Mesenchymal stem cell (in vitro differentiated cells and primary cell): ENCODE measurements at regions not wholly inside any gene's neighbourhood (a gene's known extent, or its start where the extent isn't known, plus 50 kb on each side); places are given as distances from the start of the nearest gene placed in this dataset.
A peak's percentile ranks its signal among the peaks of the same experiment; 100 is the strongest.

Experiments
- DNase-seq: peaks from one replicate; pipeline ENCODE4 v3.0.0-alpha.2; 2013
- H2AFZ ChIP-seq: one replicate; pipeline ENCODE4 v1.6.1; 2013; ENCODE audit warnings: low read depth, mild to moderate bottlenecking, control low read depth, inconsistent platforms, low read length, moderate library complexity
- H2AK5ac ChIP-seq: 2 replicates; pipeline ENCODE4 v1.6.1; 2013; ENCODE audit warnings: low read length, moderate library complexity, mild to moderate bottlenecking, inconsistent platforms; ENCODE audit not compliant: severe bottlenecking
- H2BK120ac ChIP-seq: one replicate; pipeline ENCODE4 v1.6.1; 2013; ENCODE audit warnings: low read depth, mild to moderate bottlenecking, inconsistent platforms, low read length, moderate library complexity
- H2BK12ac ChIP-seq, 2 experiments: one replicate each; pipeline ENCODE4 v1.6.1; 2013; ENCODE audit warnings: inconsistent platforms in 2 of 2, low read length in 2 of 2, mild to moderate bottlenecking in 2 of 2, moderate library complexity in 2 of 2, control low read depth in 1 of 2
- H2BK15ac ChIP-seq: one replicate; pipeline ENCODE4 v1.6.1; 2013; ENCODE audit warnings: mild to moderate bottlenecking, low read depth, inconsistent platforms; ENCODE audit not compliant: poor library complexity, severe bottlenecking
- H2BK5ac ChIP-seq: 2 replicates; pipeline ENCODE4 v1.6.1; 2013; ENCODE audit warnings: low read depth, mild to moderate bottlenecking, low read length, control low read depth, inconsistent platforms; ENCODE audit not compliant: poor library complexity, severe bottlenecking
- H3K14ac ChIP-seq, 2 experiments: one replicate each; pipeline ENCODE4 v1.6.1; 2013; ENCODE audit warnings: inconsistent platforms in 2 of 2, low read length in 2 of 2, control low read depth in 1 of 2, mild to moderate bottlenecking in 1 of 2, moderate library complexity in 1 of 2
- H3K18ac ChIP-seq, 2 experiments: one replicate each; pipeline ENCODE4 v1.6.1; 2013; ENCODE audit warnings: inconsistent platforms in 2 of 2, low read length in 2 of 2, control low read depth in 1 of 2, low read depth in 1 of 2, mild to moderate bottlenecking in 1 of 2
- H3K23ac ChIP-seq, 2 experiments: one replicate each; pipeline ENCODE4 v1.6.1; 2013; ENCODE audit warnings: inconsistent platforms in 2 of 2, low read length in 2 of 2, mild to moderate bottlenecking in 2 of 2, moderate library complexity in 2 of 2, control low read depth in 1 of 2
- H3K27ac ChIP-seq: 2 replicates; pipeline ENCODE4 v1.5.1; 2013; ENCODE audit warnings: mild to moderate bottlenecking, moderate library complexity, low read length, control low read depth, inconsistent platforms; ENCODE audit not compliant: poor library complexity, severe bottlenecking
- H3K27me3 ChIP-seq, 2 experiments: 2 replicates each; pipeline versions ENCODE4 v1.6.1 to v1.7.0; 2013; ENCODE audit warnings: low read length in 2 of 2, mild to moderate bottlenecking in 2 of 2, moderate library complexity in 2 of 2, control low read depth in 1 of 2, inconsistent platforms in 1 of 2; ENCODE audit not compliant: control insufficient read depth in 1 of 2, insufficient read depth in 1 of 2
- H3K36me3 ChIP-seq, 2 experiments: 2 replicates each; pipeline versions ENCODE4 v1.6.1 to v1.7.0; 2013; ENCODE audit warnings: low read length in 2 of 2, control low read depth in 1 of 2, inconsistent platforms in 1 of 2, low read depth in 1 of 2, mild to moderate bottlenecking in 1 of 2; ENCODE audit not compliant: insufficient read depth in 2 of 2, control insufficient read depth in 1 of 2
- H3K4ac ChIP-seq, 2 experiments: one replicate each; pipeline ENCODE4 v1.6.1; 2013; ENCODE audit warnings: inconsistent platforms in 2 of 2, low read length in 2 of 2, mild to moderate bottlenecking in 2 of 2, moderate library complexity in 2 of 2, control low read depth in 1 of 2, low read depth in 1 of 2
- H3K4me1 ChIP-seq: 2 replicates; pipeline ENCODE4 v1.6.1; 2013; ENCODE audit warnings: low read depth, low read length, control low read depth; ENCODE audit not compliant: control insufficient read depth, insufficient read depth
- H3K4me2 ChIP-seq: 2 replicates; pipeline ENCODE4 v1.6.1; 2013; ENCODE audit warnings: low read length, mild to moderate bottlenecking, inconsistent platforms; ENCODE audit not compliant: poor library complexity, severe bottlenecking
- H3K4me3 ChIP-seq, 2 experiments: 2 replicates each; pipeline versions ENCODE4 v1.5.1 to v1.7.0; 2013; ENCODE audit warnings: low read length in 2 of 2, mild to moderate bottlenecking in 2 of 2, control low read depth in 1 of 2, low read depth in 1 of 2; ENCODE audit not compliant: insufficient read depth in 1 of 2
- H3K79me1 ChIP-seq: replicated peaks from 2 replicates; pipeline ENCODE4 v1.6.1; 2013; ENCODE audit warnings: mild to moderate bottlenecking, control low read depth, low read length, inconsistent platforms; ENCODE audit not compliant: poor library complexity, severe bottlenecking
- H3K9ac ChIP-seq: 2 replicates; pipeline ENCODE4 v1.7.0; 2013; ENCODE audit warnings: mild to moderate bottlenecking, low read length, moderate library complexity
- H3K9me3 ChIP-seq: 2 replicates; pipeline ENCODE4 v1.7.0; 2013; ENCODE audit warnings: mild to moderate bottlenecking, low read length; ENCODE audit not compliant: control insufficient read depth
- H4K8ac ChIP-seq: one replicate; pipeline ENCODE4 v1.6.1; 2013; ENCODE audit warnings: inconsistent platforms, mild to moderate bottlenecking, low read length, moderate library complexity
- H4K91ac ChIP-seq: one replicate; pipeline ENCODE4 v1.6.1; 2013; ENCODE audit warnings: mild to moderate bottlenecking, low read length, inconsistent platforms
- WGBS: methylation state at CpG from one replicate; pipeline ENCODE4 v1.1.7; 2013; ENCODE audit warnings: mixed read lengths; 5-methylcytosine and 5-hydroxymethylcytosine counted together

- H3K4me3 ChIP-seq, result no peak overlapping the region
- no peak overlapping the region for H2BK12ac ChIP-seq
- H2BK15ac ChIP-seq, result no peak overlapping the region
- DNase-seq, result no peak
- H3K27ac ChIP-seq, result no peak overlapping the region
- H2BK120ac ChIP-seq, result no peak overlapping the region
- no peak overlapping the region for H4K8ac ChIP-seq
- H3K4me2 ChIP-seq, result no peak overlapping the region
- no peaks in the 10 kb centered on the region for H3K27me3 ChIP-seq
- H4K91ac ChIP-seq, result no peak overlapping the region
- no peaks in the 10 kb centered on the region for H3K79me1 ChIP-seq
- H3K18ac ChIP-seq, result no peak overlapping the region
- no peak overlapping the region for H2AK5ac ChIP-seq
- H2AFZ ChIP-seq, result no peak overlapping the region
- no peaks in the 10 kb centered on the region for H3K36me3 ChIP-seq
- no peak overlapping the region for H3K14ac ChIP-seq
- H3K23ac ChIP-seq, result no peak overlapping the region
- H3K4me1 ChIP-seq, result no peaks in the 10 kb centered on the region
- H3K4ac ChIP-seq, result no peak overlapping the region
- H3K9me3 ChIP-seq, result no peaks in the 10 kb centered on the region
- H2BK5ac ChIP-seq, result no peak overlapping the region
- H3K9ac ChIP-seq, result no peak overlapping the region
Observed at GRCh38 chr6:97392735-97393134, 109.7 kb upstream of the MMS22L start.

GRCh38 chr6:97394160-97394748 is 111.2 kb upstream of the MMS22L start:
- WGBS, result no CpG with 5 or more reads among the region's 1 CpG

GRCh38 chr6:97396880-97397279 is 113.9 kb upstream of the MMS22L start:
- no CpG with 5 or more reads among the region's 4 CpGs for WGBS

More at GRCh38 chr6:97394160-97394748, 111.2 kb upstream of the MMS22L start:
- Histone ChIP-seq H3K14ac (no peak overlapping the region), H3K9ac (no peak overlapping the region), H2BK12ac (no peak overlapping the region), H3K27me3 (no peaks in the 10 kb centered on the region), H2BK120ac (no peak overlapping the region), H3K4me1 (no peaks in the 10 kb centered on the region), H3K27ac (no peak overlapping the region), H4K91ac (no peak overlapping the region), H3K23ac (no peak overlapping the region), H3K36me3 (no peaks in the 10 kb centered on the region), H3K18ac (no peak overlapping the region), H2AK5ac (no peak overlapping the region), H3K4me3 (no peak overlapping the region), H4K8ac (no peak overlapping the region), H3K9me3 (no peaks in the 10 kb centered on the region), H2BK5ac (no peak overlapping the region), H3K4me2 (no peak overlapping the region), H3K4ac (no peak overlapping the region), H2AFZ (no peak overlapping the region), H2BK15ac (no peak overlapping the region), H3K79me1 (no peaks in the 10 kb centered on the region)
- peak; percentile 54 for DNase-seq

GRCh38 chr6:97399208-97399607 is 116.2 kb upstream of the MMS22L start:
- Histone ChIP-seq H2BK120ac (no peak overlapping the region), H3K9me3 (no peaks in the 10 kb centered on the region), H3K23ac (no peak overlapping the region), H3K4me2 (no peak overlapping the region), H3K4me1 (peaks cover 1% of the 10 kb centered on the region), H3K18ac (no peak overlapping the region), H2BK12ac (no peak overlapping the region), H3K36me3 (no peaks in the 10 kb centered on the region), H2AK5ac (no peak overlapping the region), H3K9ac (no peak overlapping the region), H2BK5ac (no peak overlapping the region), H3K27me3 (no peaks in the 10 kb centered on the region), H3K14ac (no peak overlapping the region), H2BK15ac (no peak overlapping the region), H4K8ac (no peak overlapping the region), H2AFZ (no peak overlapping the region), H3K4ac (no peak overlapping the region), H3K79me1 (no peaks in the 10 kb centered on the region), H3K4me3 (no peak overlapping the region), H3K27ac (no peak overlapping the region), H4K91ac (no peak overlapping the region)
- DNase-seq, result no peak
- 100% methylated on average over 1 of the region's 2 CpGs for WGBS

More at GRCh38 chr6:97396880-97397279, 113.9 kb upstream of the MMS22L start:
- Histone ChIP-seq H2AFZ (no peak overlapping the region), H3K9me3 (no peaks in the 10 kb centered on the region), H3K23ac (no peak overlapping the region), H3K4me1 (no peaks in the 10 kb centered on the region), H3K36me3 (no peaks in the 10 kb centered on the region), H4K91ac (no peak overlapping the region), H2AK5ac (no peak overlapping the region), H3K18ac (no peak overlapping the region), H3K14ac (no peak overlapping the region), H2BK5ac (no peak overlapping the region), H3K4me3 (no peak overlapping the region), H3K4ac (no peak overlapping the region), H3K4me2 (no peak overlapping the region), H2BK12ac (no peak overlapping the region), H2BK15ac (no peak overlapping the region), H3K79me1 (no peaks in the 10 kb centered on the region), H3K9ac (no peak overlapping the region), H4K8ac (no peak overlapping the region), H3K27ac (no peak overlapping the region), H2BK120ac (no peak overlapping the region), H3K27me3 (no peaks in the 10 kb centered on the region)
- DNase-seq, result no peak
